ENCODE measurements at regions not wholly inside any gene's neighbourhood (a gene's known extent, or its start where the extent isn't known, plus 50 kb on each side); places are given as distances from the start of the nearest gene placed in this dataset.
"Not testable (repeated sequence)": the region's sequence is repeated elsewhere in the genome, so short reads cannot be mapped to it uniquely, and the experiment has no call there.

- no peak for DNase-seq (ENCODE audit: low spot score)
- no peaks in the 10 kb centered on the region for H3K9me3 ChIP-seq (ENCODE audit: low read depth)
- no peak overlapping the region for H3K9ac ChIP-seq
- no peak overlapping the region for H3K4me3 Mint-ChIP-seq
- H3K36me3 ChIP-seq: no peaks in the 10 kb centered on the region
- no peaks in the 10 kb centered on the region for H3K36me3 Mint-ChIP-seq
- H3K27me3 Mint-ChIP-seq (ENCODE audit: insufficient read depth, low read depth): no peaks in the 10 kb centered on the region
- no peaks in the 10 kb centered on the region for H3K79me2 ChIP-seq (ENCODE audit: low read depth)
- H3K27me3 ChIP-seq: no peaks in the 10 kb centered on the region
- no peak overlapping the region for H3K27ac Mint-ChIP-seq
- H3K27ac ChIP-seq: no peak overlapping the region
- H3K4me3 ChIP-seq: no peak overlapping the region
- no peaks in the 10 kb centered on the region for H3K9me3 Mint-ChIP-seq
- TF ChIP-seq, protein P1, sequence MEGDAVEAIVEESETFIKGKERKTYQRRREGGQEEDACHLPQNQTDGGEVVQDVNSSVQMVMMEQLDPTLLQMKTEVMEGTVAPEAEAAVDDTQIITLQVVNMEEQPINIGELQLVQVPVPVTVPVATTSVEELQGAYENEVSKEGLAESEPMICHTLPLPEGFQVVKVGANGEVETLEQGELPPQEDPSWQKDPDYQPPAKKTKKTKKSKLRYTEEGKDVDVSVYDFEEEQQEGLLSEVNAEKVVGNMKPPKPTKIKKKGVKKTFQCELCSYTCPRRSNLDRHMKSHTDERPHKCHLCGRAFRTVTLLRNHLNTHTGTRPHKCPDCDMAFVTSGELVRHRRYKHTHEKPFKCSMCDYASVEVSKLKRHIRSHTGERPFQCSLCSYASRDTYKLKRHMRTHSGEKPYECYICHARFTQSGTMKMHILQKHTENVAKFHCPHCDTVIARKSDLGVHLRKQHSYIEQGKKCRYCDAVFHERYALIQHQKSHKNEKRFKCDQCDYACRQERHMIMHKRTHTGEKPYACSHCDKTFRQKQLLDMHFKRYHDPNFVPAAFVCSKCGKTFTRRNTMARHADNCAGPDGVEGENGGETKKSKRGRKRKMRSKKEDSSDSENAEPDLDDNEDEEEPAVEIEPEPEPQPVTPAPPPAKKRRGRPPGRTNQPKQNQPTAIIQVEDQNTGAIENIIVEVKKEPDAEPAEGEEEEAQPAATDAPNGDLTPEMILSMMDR (IDR thresholded peaks at IDR 0.05): no peak
- no peak for TF ChIP-seq EZH2phosphoT487 (IDR thresholded peaks at IDR 0.05)
- no peak for TF ChIP-seq EZH2 (IDR thresholded peaks at IDR 0.05)
- H2AFZ ChIP-seq (replicated peaks): no peak overlapping the region
- peaks cover 12% of the 10 kb centered on the region for H3K4me1 Mint-ChIP-seq
- no peaks in the 10 kb centered on the region for H4K20me1 ChIP-seq (ENCODE audit: low read depth)
- no peaks in the 10 kb centered on the region for H3K4me1 ChIP-seq
- H3K4me2 ChIP-seq: no peak overlapping the region
- no peaks in the 10 kb centered on the region for H3F3A ChIP-seq (ENCODE audit: low read depth)
Measured at GRCh38 chr12:127810041-127810440, 456.9 kb upstream of the TMEM132C start.

GRCh38 chr12:127810459-127810858 lies 456.5 kb upstream of the TMEM132C start:
- H2AFZ ChIP-seq (replicated peaks); H3K27ac ChIP-seq; H3K4me3 Mint-ChIP-seq; H3K79me2 ChIP-seq (ENCODE audit: low read depth); H3K4me3 ChIP-seq; H3K9me3 Mint-ChIP-seq; H3F3A ChIP-seq (ENCODE audit: low read depth); H3K27me3 Mint-ChIP-seq (ENCODE audit: insufficient read depth, low read depth); H3K9me3 ChIP-seq (ENCODE audit: low read depth); H3K36me3 Mint-ChIP-seq; H3K4me2 ChIP-seq; H3K27me3 ChIP-seq; H3K36me3 ChIP-seq; H4K20me1 ChIP-seq (ENCODE audit: low read depth); DNase-seq (ENCODE audit: low spot score); H3K9ac ChIP-seq; H3K4me1 ChIP-seq: not testable (repeated sequence)
- Mint-ChIP-seq H3K27ac (peak overlapping the region; percentile 67), H3K4me1 (peaks cover 12% of the 10 kb centered on the region)

DNA sequence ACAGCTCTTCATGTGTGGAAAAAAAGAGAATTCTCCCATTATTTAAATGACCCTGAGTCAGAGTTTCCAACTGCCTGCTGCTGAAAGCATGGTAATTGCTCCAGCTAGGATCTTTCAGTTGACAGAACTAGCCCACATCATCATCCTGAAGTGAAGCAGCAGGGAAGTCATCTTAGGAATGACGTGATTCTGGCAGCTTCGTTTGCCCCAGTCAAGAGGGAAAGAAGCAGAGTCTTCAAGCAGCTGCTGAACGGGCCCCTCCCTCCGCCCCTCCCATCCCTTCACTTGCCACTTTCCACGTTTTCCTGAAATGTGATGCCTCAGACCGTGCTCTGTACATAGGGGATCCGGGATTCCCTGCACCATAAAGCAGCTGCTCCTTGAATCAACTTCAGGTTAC lies 455.0 kb upstream of the TMEM132C start:
- Histone ChIP-seq H3K9ac (no peak overlapping the region), H3F3A (ENCODE audit: low read depth) (no peaks in the 10 kb centered on the region), H3K9me3 (ENCODE audit: low read depth) (no peaks in the 10 kb centered on the region), H3K4me2 (no peak overlapping the region), H3K79me2 (ENCODE audit: low read depth) (no peaks in the 10 kb centered on the region), H3K27me3 (no peaks in the 10 kb centered on the region), H2AFZ (replicated peaks) (peak overlapping the region; percentile 39), H3K4me3 (no peak overlapping the region), H3K36me3 (no peaks in the 10 kb centered on the region), H3K27ac (no peak overlapping the region), H4K20me1 (ENCODE audit: low read depth) (no peaks in the 10 kb centered on the region), H3K4me1 (no peaks in the 10 kb centered on the region)
- Mint-ChIP-seq H3K9me3 (no peaks in the 10 kb centered on the region), H3K4me3 (no peak overlapping the region), H3K4me1 (peaks cover 12% of the 10 kb centered on the region), H3K27ac (peak overlapping the region; percentile 67), H3K36me3 (no peaks in the 10 kb centered on the region), H3K27me3 (ENCODE audit: insufficient read depth, low read depth) (no peaks in the 10 kb centered on the region)
- no peak for TF ChIP-seq EZH2phosphoT487 (IDR thresholded peaks at IDR 0.05)
- TF ChIP-seq, protein P1 (IDR thresholded peaks at IDR 0.05): no peak
- no peak for TF ChIP-seq EZH2 (IDR thresholded peaks at IDR 0.05)
- peak; percentile 45 for DNase-seq (ENCODE audit: low spot score)

- Histone ChIP-seq H3K27ac (no peak overlapping the region), H4K20me1 (ENCODE audit: low read depth) (no peaks in the 10 kb centered on the region), H3K79me2 (ENCODE audit: low read depth) (no peaks in the 10 kb centered on the region), H3K36me3 (no peaks in the 10 kb centered on the region), H2AFZ (replicated peaks) (no peak overlapping the region), H3K9ac (no peak overlapping the region), H3K4me2 (no peak overlapping the region), H3K4me3 (no peak overlapping the region), H3K4me1 (no peaks in the 10 kb centered on the region), H3K9me3 (ENCODE audit: low read depth) (no peaks in the 10 kb centered on the region), H3K27me3 (no peaks in the 10 kb centered on the region), H3F3A (ENCODE audit: low read depth) (no peaks in the 10 kb centered on the region)
- no peak for DNase-seq (ENCODE audit: low spot score)
- Mint-ChIP-seq H3K36me3 (no peaks in the 10 kb centered on the region), H3K27me3 (ENCODE audit: insufficient read depth, low read depth) (no peaks in the 10 kb centered on the region), H3K27ac (no peak overlapping the region), H3K9me3 (no peaks in the 10 kb centered on the region), H3K4me3 (no peak overlapping the region), H3K4me1 (peaks cover 12% of the 10 kb centered on the region)
- no peak for TF ChIP-seq EZH2 (IDR thresholded peaks at IDR 0.05)
- TF ChIP-seq EZH2phosphoT487 (IDR thresholded peaks at IDR 0.05): no peak
- TF ChIP-seq, protein P1 (IDR thresholded peaks at IDR 0.05): no peak
Measured at GRCh38 chr12:127813147-127813546, 453.8 kb upstream of the TMEM132C start.
